ENCODE measurements at regions not wholly inside any gene's neighbourhood (a gene's known extent, or its start where the extent isn't known, plus 50 kb on each side); places are given as distances from the start of the nearest gene placed in this dataset.
"Not testable (repeated sequence)": the region's sequence is repeated elsewhere in the genome, so short reads cannot be mapped to it uniquely, and the experiment has no call there.

- DNase-seq (ENCODE audit: low read depth, low spot score) = no peak
- in situ Hi-C loops (cut with HindIII; ENCODE audit: low pct_unique_long_range_greater_than_20kb, low sequenced_read_pairs) = no loop called here
These were observed 57.6 kb downstream of the CCDC59 start for GRCh38 chr12:82300611-82301010.

DNA sequence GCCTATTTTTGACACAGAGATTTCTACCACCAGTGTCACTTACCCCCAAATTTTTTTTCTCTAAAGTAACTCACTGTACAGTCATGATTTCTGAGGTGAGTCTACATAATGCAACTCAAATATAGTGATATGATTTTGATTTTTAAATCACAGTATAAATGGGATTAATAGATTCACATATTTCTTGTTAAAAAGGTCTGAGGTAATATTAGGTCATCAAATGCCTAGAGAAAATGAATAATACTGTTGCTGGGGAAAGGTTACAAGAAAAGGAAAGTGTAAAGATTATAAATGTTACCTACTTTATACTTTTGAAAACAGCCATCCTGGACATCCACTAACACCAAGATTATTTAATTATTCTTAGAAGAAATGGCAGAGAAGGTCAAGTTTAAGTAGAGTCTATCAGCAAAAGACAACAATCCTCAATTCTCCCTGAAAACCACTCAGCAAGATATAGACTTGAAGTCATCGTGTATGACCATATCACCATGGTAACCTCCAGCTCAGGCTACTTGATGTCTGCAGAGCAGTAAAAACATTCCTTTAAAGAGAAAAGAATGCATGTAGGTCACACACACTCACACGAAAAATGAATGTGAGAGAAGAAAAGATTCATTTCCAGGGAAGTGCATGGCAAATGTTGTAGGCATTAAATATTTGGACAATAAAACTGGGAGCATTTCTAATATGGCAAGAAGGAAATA is 58.7 kb downstream of the CCDC59 start:
- in situ Hi-C loops (cut with HindIII; ENCODE audit: low pct_unique_long_range_greater_than_20kb, low sequenced_read_pairs) = no loop called here
- no peak for DNase-seq (ENCODE audit: low read depth, low spot score)

- no peak for DNase-seq (ENCODE audit: low read depth, low spot score)
- in situ Hi-C loops (cut with HindIII; ENCODE audit: low pct_unique_long_range_greater_than_20kb, low sequenced_read_pairs) = no loop called here
These were observed 67.8 kb downstream of the CCDC59 start for GRCh38 chr12:82290415-82290814.

- in situ Hi-C loops (cut with HindIII; ENCODE audit: low pct_unique_long_range_greater_than_20kb, low sequenced_read_pairs); DNase-seq (ENCODE audit: low read depth, low spot score): not testable (repeated sequence)
These were observed 76.9 kb downstream of the CCDC59 start for GRCh38 chr12:82281335-82281734.

- DNase-seq (ENCODE audit: low read depth, low spot score) = no peak
- in situ Hi-C loops (cut with HindIII; ENCODE audit: low pct_unique_long_range_greater_than_20kb, low sequenced_read_pairs) = no loop called here
These were observed 78.6 kb downstream of the CCDC59 start for GRCh38 chr12:82279536-82280058.

DNA sequence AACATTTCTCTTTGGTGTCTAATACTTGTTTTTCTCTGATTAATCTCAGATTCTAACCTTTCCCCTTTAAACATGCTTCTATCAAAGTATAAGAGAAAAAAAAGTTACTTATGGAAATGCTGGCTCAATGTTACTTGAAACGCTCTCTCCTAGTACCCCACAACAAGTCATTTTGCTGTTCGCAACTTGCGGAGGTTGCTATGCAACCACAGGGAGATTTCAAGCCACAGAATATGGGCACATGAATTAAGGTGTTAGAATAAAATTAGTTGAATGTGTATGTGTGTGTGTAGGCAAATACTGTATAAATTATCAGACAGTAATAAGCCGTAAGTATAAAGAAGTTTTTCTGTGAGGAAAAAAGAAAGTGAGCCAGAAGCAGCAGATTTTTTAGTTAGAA is 80.6 kb downstream of the CCDC59 start:
- DNase-seq (ENCODE audit: low read depth, low spot score) = no peak
- in situ Hi-C loops (cut with HindIII; ENCODE audit: low pct_unique_long_range_greater_than_20kb, low sequenced_read_pairs) = no loop called here

- in situ Hi-C loops (cut with HindIII; ENCODE audit: low pct_unique_long_range_greater_than_20kb, low sequenced_read_pairs) = no loop called here
- no peak for DNase-seq (ENCODE audit: low read depth, low spot score)
These were observed 115.5 kb downstream of the CCDC59 start for GRCh38 chr12:82242729-82243128.

DNA sequence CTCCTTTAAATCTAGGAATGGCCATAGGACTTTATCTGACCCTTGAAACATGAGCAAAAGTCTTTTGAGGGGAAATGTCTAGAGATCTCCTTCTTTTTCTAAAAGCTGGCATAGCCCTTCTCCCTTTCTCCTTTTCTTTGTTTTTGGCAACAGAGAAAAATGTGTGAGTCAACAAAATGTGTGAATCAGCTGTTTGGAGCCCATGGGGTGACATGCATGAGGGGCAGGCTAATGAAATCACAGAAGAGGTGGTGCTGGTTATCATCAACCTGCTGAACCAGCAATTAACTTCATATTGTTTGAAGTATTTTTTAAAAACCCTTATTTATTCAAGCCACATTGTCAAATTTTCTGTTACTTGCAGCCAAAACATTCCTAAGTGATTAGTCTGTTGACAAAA is 132.3 kb downstream of the CCDC59 start:
- in situ Hi-C loops (cut with HindIII; ENCODE audit: low pct_unique_long_range_greater_than_20kb, low sequenced_read_pairs) = no loop called here
- DNase-seq (ENCODE audit: low read depth, low spot score) = no peak

DNA sequence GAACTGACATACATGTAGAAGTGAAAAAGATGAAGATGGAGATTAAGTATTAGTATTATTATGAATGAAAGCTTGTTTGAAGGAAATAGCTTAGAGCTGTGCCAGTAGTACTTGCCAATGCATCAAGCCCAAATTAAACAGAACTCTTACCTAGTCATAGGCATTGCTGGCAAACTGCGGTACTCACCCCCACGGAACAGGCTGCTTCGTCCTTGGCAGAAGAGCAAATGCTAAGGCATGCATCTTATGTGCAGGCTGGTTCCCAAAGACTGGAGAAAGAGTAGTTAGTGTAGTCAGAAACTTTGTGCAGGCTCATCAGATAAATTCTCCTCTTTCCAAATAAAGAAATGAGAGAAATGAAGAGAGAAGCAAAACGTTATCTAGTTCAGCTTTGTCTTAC is 134.8 kb downstream of the CCDC59 start:
- in situ Hi-C loops (cut with HindIII; ENCODE audit: low pct_unique_long_range_greater_than_20kb, low sequenced_read_pairs) = no loop called here
- no peak for DNase-seq (ENCODE audit: low read depth, low spot score)

- no peak for DNase-seq (ENCODE audit: low read depth, low spot score)
- in situ Hi-C loops (cut with HindIII; ENCODE audit: low pct_unique_long_range_greater_than_20kb, low sequenced_read_pairs) = no loop called here
These were observed 141.7 kb downstream of the CCDC59 start for GRCh38 chr12:82216475-82216874.

- in situ Hi-C loops (cut with HindIII; ENCODE audit: low pct_unique_long_range_greater_than_20kb, low sequenced_read_pairs) = no loop called here
- no peak for DNase-seq (ENCODE audit: low read depth, low spot score)
These were observed 144.4 kb downstream of the CCDC59 start for GRCh38 chr12:82213761-82214160.

DNA sequence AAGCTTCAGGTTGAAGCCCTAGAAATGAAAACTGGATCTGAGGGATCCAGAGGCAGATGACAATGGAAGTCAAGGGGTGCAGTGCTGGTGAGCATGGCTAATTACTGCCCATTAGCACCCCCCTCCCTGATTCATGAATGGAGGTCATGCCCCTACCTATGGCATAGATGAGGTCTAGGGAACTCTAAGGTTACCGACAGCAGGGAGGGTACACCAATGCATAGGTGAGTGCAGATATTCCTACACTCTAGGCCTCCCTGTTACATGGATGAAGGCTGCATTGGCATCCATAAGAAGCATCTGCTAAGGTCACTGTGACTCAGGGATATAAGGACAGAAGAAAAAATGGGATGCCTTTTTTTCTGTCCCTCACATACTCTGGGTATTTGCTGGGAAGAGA is 147.3 kb downstream of the CCDC59 start:
- in situ Hi-C loops (cut with HindIII; ENCODE audit: low pct_unique_long_range_greater_than_20kb, low sequenced_read_pairs) = no loop called here
- no peak for DNase-seq (ENCODE audit: low read depth, low spot score)

- in situ Hi-C loops (cut with HindIII; ENCODE audit: low pct_unique_long_range_greater_than_20kb, low sequenced_read_pairs) = no loop called here
- DNase-seq (ENCODE audit: low read depth, low spot score) = no peak
These were observed 148.7 kb downstream of the CCDC59 start for GRCh38 chr12:82209533-82209932.

- DNase-seq (ENCODE audit: low read depth, low spot score) = no peak
- in situ Hi-C loops (cut with HindIII; ENCODE audit: low pct_unique_long_range_greater_than_20kb, low sequenced_read_pairs) = no loop called here
These were observed 150.6 kb downstream of the CCDC59 start for GRCh38 chr12:82207556-82207955.

- no peak for DNase-seq (ENCODE audit: low read depth, low spot score)
- in situ Hi-C loops (cut with HindIII; ENCODE audit: low pct_unique_long_range_greater_than_20kb, low sequenced_read_pairs) = no loop called here
These were observed 155.1 kb downstream of the CCDC59 start for GRCh38 chr12:82203086-82203485.

DNA sequence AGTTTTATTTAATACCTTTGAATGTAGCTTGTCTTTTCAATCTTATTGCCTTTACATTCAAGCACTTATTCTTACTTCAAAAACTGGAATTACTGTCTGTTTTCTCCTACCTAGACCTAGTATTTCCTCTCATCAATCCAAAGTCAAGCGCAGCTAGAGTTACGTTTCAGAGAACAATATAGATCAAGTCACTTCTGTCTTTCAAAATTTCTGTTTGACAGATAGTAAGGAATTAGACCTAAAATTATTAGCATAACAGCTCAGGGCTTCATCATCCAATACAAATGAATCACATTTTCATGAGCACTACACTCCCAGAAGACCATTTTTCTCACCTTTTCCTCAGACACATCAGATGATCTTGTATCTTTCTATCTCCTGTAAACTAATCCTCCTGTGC is 170.6 kb downstream of the CCDC59 start:
- in situ Hi-C loops (cut with HindIII; ENCODE audit: low pct_unique_long_range_greater_than_20kb, low sequenced_read_pairs) = no loop called here
- no peak for DNase-seq (ENCODE audit: low read depth, low spot score)

DNA sequence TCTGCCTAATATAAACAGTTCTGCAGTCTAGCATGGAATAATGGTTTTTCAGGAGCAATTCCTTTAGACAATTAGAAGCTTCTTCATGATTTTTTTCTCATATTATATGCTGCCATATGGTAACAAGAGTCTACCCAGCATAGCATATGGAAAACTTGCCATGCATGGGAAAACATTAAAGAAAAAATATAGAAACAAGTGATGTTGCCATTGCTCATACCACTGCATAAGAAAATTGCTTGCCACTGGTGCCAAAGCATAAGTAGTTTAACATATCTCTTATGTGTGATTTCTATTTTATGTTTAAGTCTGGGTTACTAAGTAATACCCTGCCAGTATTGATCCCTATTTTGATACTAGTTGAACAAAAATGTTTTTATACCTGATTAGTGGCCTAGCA is 171.2 kb downstream of the CCDC59 start:
- DNase-seq (ENCODE audit: low read depth, low spot score) = no peak
- in situ Hi-C loops (cut with HindIII; ENCODE audit: low pct_unique_long_range_greater_than_20kb, low sequenced_read_pairs) = no loop called here

DNA sequence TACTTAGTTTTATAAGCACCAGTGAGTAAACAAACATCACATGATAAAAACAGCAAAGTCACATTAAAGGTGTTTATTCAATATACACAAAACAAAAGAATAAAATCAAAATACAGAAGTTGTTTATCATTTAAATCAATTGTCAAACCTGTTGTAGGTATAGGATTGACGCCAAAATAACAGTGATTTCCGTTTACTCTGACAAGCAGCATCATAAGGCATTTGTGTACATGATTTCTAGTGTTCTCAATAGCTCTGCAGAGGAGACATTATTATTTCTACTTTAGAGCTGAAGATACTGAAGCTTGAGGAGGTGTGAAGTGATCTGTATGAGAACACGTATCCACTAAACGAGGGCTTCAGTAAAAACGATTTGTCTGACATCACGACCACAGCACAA is 171.9 kb downstream of the CCDC59 start:
- DNase-seq (ENCODE audit: low read depth, low spot score) = no peak
- in situ Hi-C loops (cut with HindIII; ENCODE audit: low pct_unique_long_range_greater_than_20kb, low sequenced_read_pairs) = no loop called here

- in situ Hi-C loops (cut with HindIII; ENCODE audit: low pct_unique_long_range_greater_than_20kb, low sequenced_read_pairs) = no loop called here
- no peak for DNase-seq (ENCODE audit: low read depth, low spot score)
These were observed 173.3 kb downstream of the CCDC59 start for GRCh38 chr12:82184844-82185243.

Measured in SK-MEL-5 (cell line).